Tibial artery (tissue), 4 donors: ENCODE measurements at regions not wholly inside any gene's neighbourhood (a gene's known extent, or its start where the extent isn't known, plus 50 kb on each side); places are given as distances from the start of the nearest gene placed in this dataset.

Experiments
- DNase-seq, 2 donors: peaks; one replicate each; pipeline ENCODE4 v3.0.0-alpha.2; 2019
- H3K27ac ChIP-seq, 2 donors: fragments of 200-600 bp; sonication (generic) in 1 of 2; 1 replicate in 1 of 2; 2 replicates in 1 of 2; pipeline ENCODE4 v1.5.1; 2018 to 2019; ENCODE audit warnings: mild to moderate bottlenecking in 1 of 2
- H3K27me3 ChIP-seq, 2 donors: fragments of 200-600 bp; sonication (generic) in 1 of 2; one replicate each; pipeline versions ENCODE4 v1.5.1 to v1.6.0; 2016 to 2019
- H3K36me3 ChIP-seq, 3 donors: fragments of 200-600 bp; sonication (generic) in 2 of 3; one replicate each; pipeline ENCODE4 v1.5.1; 2016 to 2019; ENCODE audit warnings: mild to moderate bottlenecking in 2 of 3
- H3K4me1 ChIP-seq, 4 donors: fragments of 200-600 bp; sonication (generic) in 2 of 4; 1 replicate in 3 of 4; 2 replicates in 1 of 4; pipeline ENCODE4 v1.5.1; 2016 to 2019
- H3K4me3 ChIP-seq, 2 donors: fragments of 200-600 bp; sonication (generic) in 1 of 2; 1 replicate in 1 of 2; 2 replicates in 1 of 2; pipeline ENCODE4 v1.5.1; 2018 to 2019; ENCODE audit warnings: mild to moderate bottlenecking in 2 of 2
- H3K9me3 ChIP-seq, 3 donors: fragments of 200-600 bp; sonication (generic) in 1 of 3; one replicate each; pipeline ENCODE4 v1.5.1; 2016 to 2019
- CTCF ChIP-seq, 2 experiments: fragments of 200-600 bp in 1 of 2; fragments of 450-650 bp in 1 of 2; IDR thresholded peaks; one replicate each; pipeline ENCODE4 v1.5.1; 2017 to 2019; ENCODE audit warnings: antibody characterized with exemption in 2 of 2, mild to moderate bottlenecking in 1 of 2, moderate library complexity in 1 of 2
- intact Hi-C: fragments of 100-400 bp; cut with DNase I; formaldehyde crosslinking; loops from one replicate; pipeline ENCODE4 v1.15.0; 2023; ENCODE audit warnings: low total_unique reads

DNA sequence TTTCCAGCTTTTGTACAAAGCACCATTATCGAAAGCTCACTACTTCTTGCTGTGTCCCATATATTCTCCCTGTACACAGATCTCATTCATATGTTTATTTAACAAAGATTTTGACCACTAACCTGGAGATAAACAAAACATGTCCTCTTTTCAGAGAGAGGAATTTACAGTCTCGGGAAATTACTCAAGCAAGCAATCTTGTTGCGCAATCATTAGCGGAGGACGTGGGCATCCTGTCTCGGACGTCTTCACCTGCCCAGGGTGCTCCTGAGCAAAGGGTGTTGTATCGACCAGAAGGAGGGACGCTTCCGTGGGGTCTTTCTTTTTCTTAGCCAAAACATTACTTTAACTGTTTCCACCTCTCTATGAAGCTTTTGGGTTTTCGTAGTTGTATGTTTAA, 66.5 kb upstream of the CLCN4 start:
- intact Hi-C loops = no loop called here
- Histone ChIP-seq H3K9me3 (no peaks in the 10 kb centered on the region), H3K27ac (no peak overlapping the region)

DNA sequence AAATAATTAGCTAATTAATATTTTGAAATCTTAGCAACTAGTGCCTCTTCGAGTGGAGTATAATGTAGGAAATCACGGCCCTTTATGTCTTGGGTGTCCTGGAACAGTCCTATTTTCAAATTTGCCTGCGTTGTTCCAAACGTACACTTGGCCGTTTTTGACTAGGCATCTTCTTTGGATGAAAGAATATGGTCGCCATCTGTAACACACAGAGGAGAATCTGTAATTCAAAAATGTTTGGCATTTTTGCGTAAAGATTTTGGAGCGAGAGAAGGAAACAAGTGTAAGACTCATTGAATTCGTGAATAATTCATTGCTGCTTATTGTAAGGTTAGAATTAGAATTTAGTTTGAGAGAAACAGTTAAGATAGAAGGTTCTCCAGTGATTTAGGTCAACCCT, 61.5 kb upstream of the CLCN4 start:
- no peak for TF ChIP-seq CTCF (IDR thresholded peaks at IDR 0.05)
- Histone ChIP-seq H3K27ac (no peak overlapping the region), H3K4me1 (peaks cover 0 to 24% (median 10%) of the 10 kb centered on the region in 4 donors), H3K36me3 (peaks cover 0 to 20% (median 0%) of the 10 kb centered on the region in 3 donors), H3K4me3 (no peak overlapping the region), H3K9me3 (no peaks in the 10 kb centered on the region), H3K27me3 (no peaks in the 10 kb centered on the region)
- no peak for DNase-seq
- intact Hi-C loops = no loop called here

More for the DNA sequence above, 66.5 kb upstream of the CLCN4 start:
- no peak overlapping the region for H3K4me3 ChIP-seq
- no peak for DNase-seq
- TF ChIP-seq CTCF (IDR thresholded peaks at IDR 0.05) = no peak
- peaks cover 0 to 18% (median 0%) of the 10 kb centered on the region in 3 donors for H3K36me3 ChIP-seq
- peaks cover 0 to 13% (median 3%) of the 10 kb centered on the region in 4 donors for H3K4me1 ChIP-seq
- no peaks in the 10 kb centered on the region for H3K27me3 ChIP-seq

- Histone ChIP-seq H3K9me3 (no peaks in the 10 kb centered on the region), H3K27me3 (no peaks in the 10 kb centered on the region), H3K27ac (no peak overlapping the region), H3K4me1 (peaks cover 0 to 30% (median 13%) of the 10 kb centered on the region in 4 donors), H3K36me3 (peaks cover 0 to 23% (median 0%) of the 10 kb centered on the region in 3 donors), H3K4me3 (no peak overlapping the region)
- no peak for DNase-seq
- TF ChIP-seq CTCF (IDR thresholded peaks at IDR 0.05) = no peak
- intact Hi-C loops = no loop called here
Measured at GRCh38 chrX:10095698-10096432, 60.9 kb upstream of the CLCN4 start.

DNA sequence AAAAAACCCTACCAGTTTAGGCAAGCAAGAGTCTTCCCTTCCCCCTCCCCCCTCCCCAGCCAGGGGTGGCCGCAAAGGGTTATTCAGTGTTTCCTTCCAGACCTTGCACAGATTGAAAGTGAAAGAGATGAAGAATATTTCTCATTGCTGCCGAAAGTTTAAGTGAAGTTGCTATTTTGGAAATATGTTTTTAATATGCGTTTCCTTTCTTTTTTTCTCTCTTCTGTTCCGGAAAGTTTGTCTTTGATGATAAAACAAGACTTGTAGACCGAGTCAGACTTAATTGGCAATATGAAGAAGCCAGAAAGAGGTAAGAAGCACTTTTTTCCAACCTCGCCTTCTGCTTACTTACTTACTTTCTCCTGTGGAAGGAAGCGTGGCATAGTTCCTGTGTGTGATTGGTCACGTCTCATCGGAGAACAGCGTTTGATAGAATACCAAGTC, 58.5 kb upstream of the CLCN4 start:
- H3K36me3 ChIP-seq = peaks cover 0 to 12% (median 4%) of the 10 kb centered on the region in 3 donors
- intact Hi-C loops = no loop called here
- peak overlapping the region; percentile 81 to 84 for H3K27ac ChIP-seq

GRCh38 chrX:10099411-10099810, 57.4 kb upstream of the CLCN4 start:
- no peaks in the 10 kb centered on the region for H3K27me3 ChIP-seq
- no peaks in the 10 kb centered on the region for H3K9me3 ChIP-seq
- peaks cover 0 to 8% (median 6%) of the 10 kb centered on the region in 3 donors for H3K36me3 ChIP-seq
- H3K4me1 ChIP-seq = peaks cover 0 to 37% (median 14%) of the 10 kb centered on the region in 4 donors
- no peak for DNase-seq
- H3K27ac ChIP-seq = peak overlapping the region; percentile 81 to 84
- intact Hi-C loops = no loop called here
- peak overlapping the region in 1 of 2 donors; percentile 39 for H3K4me3 ChIP-seq
- no peak for TF ChIP-seq CTCF (IDR thresholded peaks at IDR 0.05)

More for the DNA sequence above, 58.5 kb upstream of the CLCN4 start:
- TF ChIP-seq CTCF (IDR thresholded peaks at IDR 0.05) = no peak
- Histone ChIP-seq H3K9me3 (no peaks in the 10 kb centered on the region), H3K27me3 (no peaks in the 10 kb centered on the region), H3K4me3 (peak overlapping the region; percentile 33 to 39), H3K4me1 (peaks cover 0 to 37% (median 14%) of the 10 kb centered on the region in 4 donors)
- no peak for DNase-seq
